ENCODE measurements at regions not wholly inside any gene's neighbourhood (a gene's known extent, or its start where the extent isn't known, plus 50 kb on each side); places are given as distances from the start of the nearest gene placed in this dataset.

DNA sequence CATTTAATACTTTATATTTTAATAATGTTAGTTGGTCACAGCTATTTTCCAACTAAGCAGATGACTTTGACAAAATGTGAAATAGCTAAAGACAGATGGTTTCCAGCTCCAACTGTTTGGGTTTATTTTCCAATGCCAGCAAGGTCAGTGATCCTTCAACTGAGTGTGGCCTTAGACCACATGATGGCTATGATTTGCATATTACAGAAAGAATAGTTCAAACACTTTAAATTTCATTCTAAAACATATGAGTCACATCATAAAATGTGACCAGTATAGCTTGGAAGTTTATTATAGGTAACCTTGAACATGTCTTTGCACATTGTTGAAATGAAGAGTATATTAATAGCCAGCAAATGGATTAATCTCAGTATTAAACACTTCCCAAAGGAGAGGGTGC is 454.0 kb upstream of the C1orf87 start:
- TF ChIP-seq, protein P1, sequence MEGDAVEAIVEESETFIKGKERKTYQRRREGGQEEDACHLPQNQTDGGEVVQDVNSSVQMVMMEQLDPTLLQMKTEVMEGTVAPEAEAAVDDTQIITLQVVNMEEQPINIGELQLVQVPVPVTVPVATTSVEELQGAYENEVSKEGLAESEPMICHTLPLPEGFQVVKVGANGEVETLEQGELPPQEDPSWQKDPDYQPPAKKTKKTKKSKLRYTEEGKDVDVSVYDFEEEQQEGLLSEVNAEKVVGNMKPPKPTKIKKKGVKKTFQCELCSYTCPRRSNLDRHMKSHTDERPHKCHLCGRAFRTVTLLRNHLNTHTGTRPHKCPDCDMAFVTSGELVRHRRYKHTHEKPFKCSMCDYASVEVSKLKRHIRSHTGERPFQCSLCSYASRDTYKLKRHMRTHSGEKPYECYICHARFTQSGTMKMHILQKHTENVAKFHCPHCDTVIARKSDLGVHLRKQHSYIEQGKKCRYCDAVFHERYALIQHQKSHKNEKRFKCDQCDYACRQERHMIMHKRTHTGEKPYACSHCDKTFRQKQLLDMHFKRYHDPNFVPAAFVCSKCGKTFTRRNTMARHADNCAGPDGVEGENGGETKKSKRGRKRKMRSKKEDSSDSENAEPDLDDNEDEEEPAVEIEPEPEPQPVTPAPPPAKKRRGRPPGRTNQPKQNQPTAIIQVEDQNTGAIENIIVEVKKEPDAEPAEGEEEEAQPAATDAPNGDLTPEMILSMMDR (IDR thresholded peaks at IDR 0.05): no peak
- no peaks in the 10 kb centered on the region for H3K36me3 ChIP-seq
- H3K4me3 ChIP-seq (ENCODE audit: low read depth in 1 of 2, low read length in 1 of 2): no peak overlapping the region
- no peak overlapping the region for H3K27ac ChIP-seq
- no peaks in the 10 kb centered on the region for H3K9me3 ChIP-seq
- H3K27me3 ChIP-seq: no peaks in the 10 kb centered on the region
- peaks cover 0 to 7% of the 10 kb centered on the region in 2 experiments for H3K4me1 ChIP-seq (ENCODE audit: control insufficient read depth in 1 of 2, insufficient read depth in 1 of 2, low read depth in 1 of 2, low read length in 1 of 2)

DNA sequence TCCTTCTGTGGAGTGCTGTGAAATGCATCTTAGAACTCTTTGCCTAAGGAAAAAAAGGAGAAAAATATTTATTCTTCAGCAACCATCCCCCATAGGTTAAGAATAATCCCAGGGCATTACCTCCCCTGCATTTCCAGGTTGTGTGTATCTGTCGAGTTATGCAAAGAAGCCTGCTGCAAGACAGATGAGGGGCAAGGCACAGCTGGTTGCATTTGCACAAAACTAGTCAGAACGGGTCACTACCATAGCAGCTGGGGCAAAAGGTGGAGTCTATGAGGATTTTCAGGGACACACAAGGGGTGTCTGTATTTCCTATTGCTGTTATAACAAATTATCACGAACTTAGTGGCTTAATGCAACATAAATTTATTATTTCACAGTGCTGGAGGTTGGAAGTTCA is 443.4 kb upstream of the C1orf87 start:
- Histone ChIP-seq H3K4me3 (ENCODE audit: low read depth in 1 of 2, low read length in 1 of 2) (no peak overlapping the region), H3K9me3 (no peaks in the 10 kb centered on the region), H3K27me3 (no peaks in the 10 kb centered on the region), H3K27ac (no peak overlapping the region), H3K4me1 (ENCODE audit: control insufficient read depth in 1 of 2, insufficient read depth in 1 of 2, low read depth in 1 of 2, low read length in 1 of 2) (no peaks in the 10 kb centered on the region), H3K36me3 (no peaks in the 10 kb centered on the region)
- TF ChIP-seq, protein P1 (IDR thresholded peaks at IDR 0.05): no peak

DNA sequence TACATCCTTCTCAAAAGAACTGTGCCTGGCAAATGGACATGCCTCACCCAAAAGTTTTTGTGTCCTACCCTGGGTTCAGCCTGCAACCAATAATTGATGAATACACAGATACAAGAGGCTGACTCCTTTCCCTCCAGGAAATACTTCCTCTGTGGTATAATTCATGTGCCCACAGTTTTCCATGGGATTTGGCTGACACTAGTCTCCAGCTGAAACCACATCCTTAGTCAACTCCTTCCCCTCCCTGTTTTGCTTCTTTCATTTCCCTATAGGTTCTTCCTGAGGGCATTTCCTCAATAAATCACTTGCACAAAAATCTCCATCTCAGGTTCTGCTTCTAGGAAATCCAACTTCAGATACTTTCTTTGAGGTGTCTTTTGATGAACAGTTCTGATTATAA is 436.6 kb upstream of the C1orf87 start:
- H3K27ac ChIP-seq: no peak overlapping the region
- H3K4me1 ChIP-seq (ENCODE audit: control insufficient read depth in 1 of 2, insufficient read depth in 1 of 2, low read depth in 1 of 2, low read length in 1 of 2): no peaks in the 10 kb centered on the region
- H3K4me3 ChIP-seq (ENCODE audit: low read depth in 1 of 2, low read length in 1 of 2): no peak overlapping the region
- H3K9me3 ChIP-seq: no peaks in the 10 kb centered on the region
- TF ChIP-seq, protein P1 (IDR thresholded peaks at IDR 0.05): no peak
- no peaks in the 10 kb centered on the region for H3K36me3 ChIP-seq
- H3K27me3 ChIP-seq: no peaks in the 10 kb centered on the region

DNA sequence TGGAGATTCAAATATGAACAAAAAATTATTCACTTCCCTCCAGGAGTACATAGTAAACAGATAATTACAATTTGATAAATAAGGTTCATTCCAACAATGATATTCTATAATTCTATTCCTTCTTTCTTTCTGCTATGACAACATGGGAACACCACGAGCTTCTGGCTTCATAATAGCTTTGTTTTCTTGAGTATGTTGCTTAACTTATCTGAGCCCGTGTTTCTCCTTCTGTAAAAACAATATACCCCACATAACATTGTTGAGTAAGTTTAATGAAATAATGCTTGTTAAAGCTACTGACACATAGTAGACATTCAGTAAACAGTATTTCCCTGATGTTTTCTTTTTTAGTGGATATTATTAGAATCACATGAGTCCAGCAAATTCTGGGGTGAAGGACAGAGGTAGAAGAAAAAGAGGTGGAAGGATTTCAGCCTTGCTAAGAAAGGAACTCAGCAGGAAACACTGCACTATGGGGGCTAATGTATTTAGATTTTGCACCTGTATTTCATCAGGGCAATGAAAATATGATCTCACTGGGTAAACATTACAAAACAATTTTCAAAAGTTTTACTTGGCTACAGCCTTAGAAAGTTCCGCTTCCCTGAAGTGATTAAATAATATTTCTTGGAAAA is 430.8 kb upstream of the C1orf87 start:
- H3K4me1 ChIP-seq (ENCODE audit: control insufficient read depth in 1 of 2, insufficient read depth in 1 of 2, low read depth in 1 of 2, low read length in 1 of 2): no peaks in the 10 kb centered on the region
- TF ChIP-seq, protein P1 (IDR thresholded peaks at IDR 0.05): no peak
- H3K4me3 ChIP-seq (ENCODE audit: low read depth in 1 of 2, low read length in 1 of 2): no peak overlapping the region
- H3K27ac ChIP-seq: no peak overlapping the region
- no peaks in the 10 kb centered on the region for H3K36me3 ChIP-seq
- H3K9me3 ChIP-seq: no peaks in the 10 kb centered on the region
- no peaks in the 10 kb centered on the region for H3K27me3 ChIP-seq

DNA sequence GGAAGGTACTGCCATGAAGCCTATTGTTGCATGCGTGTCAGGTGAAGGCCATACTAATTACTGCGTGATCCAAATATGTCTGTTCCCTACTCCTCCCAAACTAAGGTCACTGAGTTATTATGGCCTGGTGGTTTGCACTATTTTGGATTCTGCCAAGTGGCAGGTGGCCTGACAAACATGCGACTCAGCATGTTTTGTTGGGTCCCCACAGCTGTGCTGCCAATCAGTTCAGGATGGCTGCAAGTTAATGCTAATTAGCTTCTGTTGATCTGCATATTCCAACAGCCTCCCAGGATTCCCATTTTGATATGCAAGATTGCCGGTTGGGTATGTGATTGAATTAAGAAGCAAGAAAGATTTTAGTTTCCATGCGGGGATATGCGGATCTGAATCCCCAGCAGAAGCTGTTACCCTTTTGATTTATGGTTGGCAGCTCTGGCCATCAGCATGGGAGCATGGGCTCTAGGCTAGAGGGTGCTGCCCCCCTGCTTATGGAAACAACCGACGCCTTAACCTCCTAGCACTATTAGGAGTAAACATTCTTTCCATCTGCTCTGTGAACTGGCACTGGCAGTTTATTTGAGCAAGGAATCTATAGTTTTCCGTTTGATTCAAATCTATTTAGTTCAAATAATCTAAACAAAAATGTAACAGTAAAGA is 429.8 kb upstream of the C1orf87 start:
- Histone ChIP-seq H3K9me3 (no peaks in the 10 kb centered on the region), H3K27me3 (no peaks in the 10 kb centered on the region), H3K4me1 (ENCODE audit: control insufficient read depth in 1 of 2, insufficient read depth in 1 of 2, low read depth in 1 of 2, low read length in 1 of 2) (no peaks in the 10 kb centered on the region), H3K4me3 (ENCODE audit: low read depth in 1 of 2, low read length in 1 of 2) (no peak overlapping the region), H3K36me3 (no peaks in the 10 kb centered on the region), H3K27ac (no peak overlapping the region)
- TF ChIP-seq, protein P1 (IDR thresholded peaks at IDR 0.05): no peak
